Sigmoid colon (tissue), 6 donors: ENCODE measurements at regions not wholly inside any gene's neighbourhood (a gene's known extent, or its start where the extent isn't known, plus 50 kb on each side); places are given as distances from the start of the nearest gene placed in this dataset.

ENCODE experiments used
- DNase-seq: peaks from one replicate; pipeline ENCODE4 v3.0.0-alpha.2; 2019
- H3K27ac ChIP-seq, 4 donors: fragments of 200-600 bp; sonication (generic); one replicate each; pipeline ENCODE4 v1.5.1; 2016 to 2019; ENCODE audit warnings: mild to moderate bottlenecking in 1 of 4
- H3K27me3 ChIP-seq, 3 donors: fragments of 200-600 bp; sonication (generic); one replicate each; pipeline ENCODE4 v1.5.1; 2019; ENCODE audit warnings: mild to moderate bottlenecking in 1 of 3
- H3K36me3 ChIP-seq, 4 donors: fragments of 200-600 bp; sonication (generic); one replicate each; pipeline ENCODE4 v1.5.1; 2016 to 2019
- H3K4me1 ChIP-seq, 4 donors: fragments of 200-600 bp; sonication (generic); one replicate each; pipeline ENCODE4 v1.5.1; 2017 to 2019
- H3K4me3 ChIP-seq, 4 donors: fragments of 200-600 bp; sonication (generic); one replicate each; pipeline ENCODE4 v1.5.1; 2017 to 2019; ENCODE audit warnings: mild to moderate bottlenecking in 2 of 4, moderate library complexity in 1 of 4
- H3K9me3 ChIP-seq, 4 donors: fragments of 200-600 bp in 3 of 4; sonication (generic) in 3 of 4; one replicate each; pipeline versions ENCODE4 v1.5.1 to v1.6.1; 2013 to 2019
- CTCF ChIP-seq, 4 experiments: fragments of 450-650 bp in 3 of 4; fragments of 200-600 bp in 1 of 4; IDR thresholded peaks; one replicate each; pipeline ENCODE4 v1.5.1; 2016 to 2019; ENCODE audit warnings: antibody characterized with exemption in 4 of 4, mild to moderate bottlenecking in 3 of 4, moderate library complexity in 2 of 4
- EP300 ChIP-seq, 4 donors: sonication (generic); formaldehyde crosslinking; IDR thresholded peaks; one replicate each; pipeline ENCODE4 v1.6.1; 2017; ENCODE audit warnings: antibody characterized with exemption in 4 of 4
- POLR2A ChIP-seq, 2 donors: fragments of 450-650 bp; IDR thresholded peaks; one replicate each; pipeline ENCODE4 v1.6.1; 2016; ENCODE audit warnings: antibody characterized with exemption in 2 of 2, mild to moderate bottlenecking in 2 of 2, moderate library complexity in 2 of 2
- POLR2AphosphoS5 ChIP-seq, 4 donors: sonication (generic); formaldehyde crosslinking; IDR thresholded peaks; one replicate each; pipeline ENCODE4 v1.6.1; 2017; ENCODE audit warnings: antibody characterized with exemption in 4 of 4
- WGBS, 2 donors: extraction: QIAGEN DNeasy Blood & Tissue Kit; methylation state at CpG; one replicate each; pipeline ENCODE4 v1.1.7; 2013; 5-methylcytosine and 5-hydroxymethylcytosine counted together
- intact Hi-C: fragments of 100-400 bp; cut with DNase I; formaldehyde crosslinking; loops from one replicate; pipeline ENCODE4 v1.15.1; 2023
- donor health status: healthy with polysubstance abuse.
- donor health status: healthy.

GRCh38 chr16:49918257-49918656 is 62.3 kb upstream of the ZNF423 start:
- 88 to 91% methylated on average over 8 of the region's 8 CpGs for WGBS, 2 donors
- TF ChIP-seq EP300 (IDR thresholded peaks at IDR 0.05) (no peak), POLR2AphosphoS5 (IDR thresholded peaks at IDR 0.05) (no peak), CTCF (IDR thresholded peaks at IDR 0.05) (no peak), POLR2A (IDR thresholded peaks at IDR 0.05) (no peak)
- intact Hi-C loops = no loop called here

GRCh38 chr16:49919327-49919726 is 63.4 kb upstream of the ZNF423 start:
- Histone ChIP-seq H3K27ac (no peak overlapping the region), H3K9me3 (no peaks in the 10 kb centered on the region), H3K4me1 (no peaks in the 10 kb centered on the region), H3K4me3 (no peak overlapping the region), H3K27me3 (no peaks in the 10 kb centered on the region), H3K36me3 (no peaks in the 10 kb centered on the region)
- intact Hi-C loops = no loop called here
- TF ChIP-seq EP300 (IDR thresholded peaks at IDR 0.05) (no peak), POLR2AphosphoS5 (IDR thresholded peaks at IDR 0.05) (no peak), CTCF (IDR thresholded peaks at IDR 0.05) (no peak), POLR2A (IDR thresholded peaks at IDR 0.05) (no peak)
- DNase-seq = no peak
- WGBS, 2 donors = 89 to 91% methylated on average over 3 of the region's 3 CpGs

More at GRCh38 chr16:49918257-49918656, 62.3 kb upstream of the ZNF423 start:
- Histone ChIP-seq H3K27ac (no peak overlapping the region), H3K9me3 (no peaks in the 10 kb centered on the region), H3K36me3 (no peaks in the 10 kb centered on the region), H3K27me3 (no peaks in the 10 kb centered on the region), H3K4me3 (no peak overlapping the region), H3K4me1 (no peaks in the 10 kb centered on the region)
- no peak for DNase-seq

GRCh38 chr16:49920397-49920796 is 64.5 kb upstream of the ZNF423 start:
- Histone ChIP-seq H3K4me3 (no peak overlapping the region), H3K27me3 (no peaks in the 10 kb centered on the region), H3K9me3 (no peaks in the 10 kb centered on the region), H3K4me1 (no peaks in the 10 kb centered on the region), H3K36me3 (no peaks in the 10 kb centered on the region), H3K27ac (no peak overlapping the region)
- TF ChIP-seq EP300 (IDR thresholded peaks at IDR 0.05) (no peak), POLR2AphosphoS5 (IDR thresholded peaks at IDR 0.05) (no peak), POLR2A (IDR thresholded peaks at IDR 0.05) (no peak), CTCF (IDR thresholded peaks at IDR 0.05) (no peak)
- 85 to 86% methylated on average over 4 of the region's 4 CpGs for WGBS, 2 donors
- DNase-seq = peak; percentile 17
- intact Hi-C loops = loop anchor here (5.0 kb wide), 1 partner anchor 428 kb away; no protein-coding TSS in a partner anchor

GRCh38 chr16:49921106-49921505 is 65.2 kb upstream of the ZNF423 start:
- no peaks in the 10 kb centered on the region for H3K4me1 ChIP-seq
- intact Hi-C loops = loop anchor here (5.0 kb wide), 1 partner anchor 429 kb away; no protein-coding TSS in a partner anchor
- no peaks in the 10 kb centered on the region for H3K9me3 ChIP-seq
- peak; percentile 53 for DNase-seq
- 93% methylated on average over 8 of the region's 8 CpGs for WGBS, 2 donors
- no peak overlapping the region for H3K27ac ChIP-seq
- no peaks in the 10 kb centered on the region for H3K36me3 ChIP-seq
- no peak overlapping the region for H3K4me3 ChIP-seq
- no peaks in the 10 kb centered on the region for H3K27me3 ChIP-seq
- TF ChIP-seq POLR2A (IDR thresholded peaks at IDR 0.05) (no peak), CTCF (IDR thresholded peaks at IDR 0.05) (no peak)

- Histone ChIP-seq H3K4me1 (no peaks in the 10 kb centered on the region), H3K27ac (no peak overlapping the region), H3K27me3 (no peaks in the 10 kb centered on the region), H3K9me3 (no peaks in the 10 kb centered on the region), H3K4me3 (no peak overlapping the region), H3K36me3 (no peaks in the 10 kb centered on the region)
- peak; percentile 72 for DNase-seq
- 26 to 31% methylated on average over 6 of the region's 6 CpGs for WGBS, 2 donors
- no peak for TF ChIP-seq POLR2A (IDR thresholded peaks at IDR 0.05)
- TF ChIP-seq CTCF (IDR thresholded peaks at IDR 0.05) = peak; percentile 14 to 54 (median 40)
- TF ChIP-seq POLR2AphosphoS5 (IDR thresholded peaks at IDR 0.05) = no peak
- TF ChIP-seq EP300 (IDR thresholded peaks at IDR 0.05) = no peak
- intact Hi-C loops = loop anchor here (2.0 to 5.0 kb wide), 2 partner anchors 430 to 513 kb away; no protein-coding TSS in a partner anchor
Observed at GRCh38 chr16:49921791-49922456, 66.0 kb upstream of the ZNF423 start.
